HepG2 (cell line): ENCODE measurements at regions not wholly inside any gene's neighbourhood (a gene's known extent, or its start where the extent isn't known, plus 50 kb on each side); places are given as distances from the start of the nearest gene placed in this dataset.

Experiments
- CHD2 ChIP-seq: IDR thresholded peaks from 2 replicates; pipeline ENCODE4 v1.6.1; 2011; ENCODE audit warnings: low read depth, low read length, improper control_type of control experiment
- DR1 ChIP-seq: sonication (generic); formaldehyde crosslinking; IDR thresholded peaks from 2 replicates; pipeline ENCODE4 v1.8.0; 2021; ENCODE audit warnings: mild to moderate bottlenecking, missing genetic modification reagents, inconsistent platforms
- KDM5B ChIP-seq: sonication (generic); formaldehyde crosslinking; IDR thresholded peaks from 2 replicates; pipeline ENCODE4 v1.4.0; 2020; ENCODE audit warnings: missing genetic modification reagents, mild to moderate bottlenecking, borderline replicate concordance
- KLF12 ChIP-seq: sonication (generic); formaldehyde crosslinking; IDR thresholded peaks from 2 replicates; pipeline ENCODE4 v1.4.0; 2020; ENCODE audit warnings: missing genetic modification reagents, borderline replicate concordance
- KMT2B ChIP-seq: IDR thresholded peaks from 2 replicates; pipeline ENCODE4 v1.6.1; 2016; ENCODE audit warnings: missing genetic modification reagents, missing compliant biosample characterization
- MIER2 ChIP-seq: IDR thresholded peaks from 2 replicates; pipeline ENCODE4 v1.6.1; 2016; ENCODE audit warnings: missing biosample characterization, missing genetic modification reagents
- NCOR1 ChIP-seq: fragments of 200-600 bp; sonication (generic); IDR thresholded peaks from 2 replicates; pipeline ENCODE4 v1.7.0; 2017; ENCODE audit warnings: antibody characterized with exemption, low read length, borderline replicate concordance
- NKX3-1 ChIP-seq: sonication (generic); formaldehyde crosslinking; IDR thresholded peaks from 2 replicates; pipeline ENCODE4 v1.5.0; 2020; ENCODE audit warnings: missing genetic modification reagents
- NRL ChIP-seq: sonication (generic); formaldehyde crosslinking; IDR thresholded peaks from 2 replicates; pipeline ENCODE4 v1.5.0; 2020; ENCODE audit warnings: missing genetic modification reagents, mild to moderate bottlenecking, moderate library complexity, borderline replicate concordance
- PHB2 ChIP-seq: fragments of 450-650 bp; IDR thresholded peaks from 2 replicates; pipeline ENCODE4 v1.6.1; 2018; ENCODE audit not compliant: partially characterized antibody
- PPARG ChIP-seq: conservative IDR thresholded peaks from 2 replicates; pipeline ENCODE4 v1.6.1; 2016; ENCODE audit warnings: missing biosample characterization, missing genetic modification reagents
- ZFAT ChIP-seq: sonication (generic); formaldehyde crosslinking; conservative IDR thresholded peaks from 2 replicates; pipeline ENCODE4 v1.8.1; 2023; ENCODE audit warnings: missing genetic modification reagents, inconsistent platforms
- ZFP36 ChIP-seq: fragments of 150-350 bp; IDR thresholded peaks from 2 replicates; pipeline ENCODE4 v1.6.1; 2018; ENCODE audit warnings: borderline replicate concordance, low read length, low read depth; ENCODE audit not compliant: partially characterized antibody
- ZFP37 ChIP-seq: sonication (generic); formaldehyde crosslinking; IDR thresholded peaks from 2 replicates; pipeline ENCODE4 v1.4.0; 2020; ENCODE audit warnings: missing genetic modification reagents, borderline replicate concordance
- ZNF256 ChIP-seq: sonication (generic); formaldehyde crosslinking; conservative IDR thresholded peaks from 2 replicates; pipeline ENCODE4 v1.4.0; 2020; ENCODE audit warnings: missing genetic modification reagents
- ZNF3 ChIP-seq: IDR thresholded peaks from 2 replicates; pipeline ENCODE4 v1.7.0; 2017; ENCODE audit warnings: inconsistent platforms
- ZNF331 ChIP-seq: sonication (generic); formaldehyde crosslinking; IDR thresholded peaks from 2 replicates; pipeline ENCODE4 v1.4.0; 2020; ENCODE audit warnings: missing genetic modification reagents
- ZNF430 ChIP-seq: sonication (generic); formaldehyde crosslinking; IDR thresholded peaks from 2 replicates; pipeline ENCODE4 v1.9.0; 2021; ENCODE audit warnings: mild to moderate bottlenecking, missing genetic modification reagents
- TF ChIP-seq, protein P1 (sequence below): sonication (generic); formaldehyde crosslinking; conservative IDR thresholded peaks from 2 replicates; pipeline ENCODE4 v1.8.1; 2023; ENCODE audit warnings: missing genetic modification reagents
- TF ChIP-seq, protein P2 (sequence below), 2 experiments: sonication (generic) in 1 of 2; formaldehyde crosslinking in 1 of 2; IDR thresholded peaks; 2 replicates each; pipeline versions ENCODE4 v1.6.1 to v1.9.0; 2014 to 2022; ENCODE audit warnings: antibody characterized with exemption in 1 of 2, borderline replicate concordance in 1 of 2, inconsistent platforms in 1 of 2, low read depth in 1 of 2, missing genetic modification reagents in 1 of 2
- TF ChIP-seq, protein P3 (sequence below): sonication (generic); formaldehyde crosslinking; IDR thresholded peaks from 2 replicates; pipeline ENCODE4 v1.8.0; 2022; ENCODE audit warnings: missing genetic modification reagents, mild to moderate bottlenecking, borderline replicate concordance
- TF ChIP-seq, protein P4 (sequence below): sonication (generic); formaldehyde crosslinking; IDR thresholded peaks from 2 replicates; pipeline ENCODE4 v1.4.0; 2020; ENCODE audit warnings: mild to moderate bottlenecking, missing genetic modification reagents

GRCh38 chr1:37410815-37411214 lies 63.6 kb upstream of the ZC3H12A start (continued):
- TF ChIP-seq, protein P1, sequence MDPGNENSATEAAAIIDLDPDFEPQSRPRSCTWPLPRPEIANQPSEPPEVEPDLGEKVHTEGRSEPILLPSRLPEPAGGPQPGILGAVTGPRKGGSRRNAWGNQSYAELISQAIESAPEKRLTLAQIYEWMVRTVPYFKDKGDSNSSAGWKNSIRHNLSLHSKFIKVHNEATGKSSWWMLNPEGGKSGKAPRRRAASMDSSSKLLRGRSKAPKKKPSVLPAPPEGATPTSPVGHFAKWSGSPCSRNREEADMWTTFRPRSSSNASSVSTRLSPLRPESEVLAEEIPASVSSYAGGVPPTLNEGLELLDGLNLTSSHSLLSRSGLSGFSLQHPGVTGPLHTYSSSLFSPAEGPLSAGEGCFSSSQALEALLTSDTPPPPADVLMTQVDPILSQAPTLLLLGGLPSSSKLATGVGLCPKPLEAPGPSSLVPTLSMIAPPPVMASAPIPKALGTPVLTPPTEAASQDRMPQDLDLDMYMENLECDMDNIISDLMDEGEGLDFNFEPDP: no peak
- TF ChIP-seq, protein P2, sequence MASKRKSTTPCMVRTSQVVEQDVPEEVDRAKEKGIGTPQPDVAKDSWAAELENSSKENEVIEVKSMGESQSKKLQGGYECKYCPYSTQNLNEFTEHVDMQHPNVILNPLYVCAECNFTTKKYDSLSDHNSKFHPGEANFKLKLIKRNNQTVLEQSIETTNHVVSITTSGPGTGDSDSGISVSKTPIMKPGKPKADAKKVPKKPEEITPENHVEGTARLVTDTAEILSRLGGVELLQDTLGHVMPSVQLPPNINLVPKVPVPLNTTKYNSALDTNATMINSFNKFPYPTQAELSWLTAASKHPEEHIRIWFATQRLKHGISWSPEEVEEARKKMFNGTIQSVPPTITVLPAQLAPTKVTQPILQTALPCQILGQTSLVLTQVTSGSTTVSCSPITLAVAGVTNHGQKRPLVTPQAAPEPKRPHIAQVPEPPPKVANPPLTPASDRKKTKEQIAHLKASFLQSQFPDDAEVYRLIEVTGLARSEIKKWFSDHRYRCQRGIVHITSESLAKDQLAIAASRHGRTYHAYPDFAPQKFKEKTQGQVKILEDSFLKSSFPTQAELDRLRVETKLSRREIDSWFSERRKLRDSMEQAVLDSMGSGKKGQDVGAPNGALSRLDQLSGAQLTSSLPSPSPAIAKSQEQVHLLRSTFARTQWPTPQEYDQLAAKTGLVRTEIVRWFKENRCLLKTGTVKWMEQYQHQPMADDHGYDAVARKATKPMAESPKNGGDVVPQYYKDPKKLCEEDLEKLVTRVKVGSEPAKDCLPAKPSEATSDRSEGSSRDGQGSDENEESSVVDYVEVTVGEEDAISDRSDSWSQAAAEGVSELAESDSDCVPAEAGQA (IDR thresholded peaks at IDR 0.05; ENCODE audit: low read depth): no peak
- TF ChIP-seq, protein P2 (CRISPR knock-in tag; IDR thresholded peaks at IDR 0.05; ENCODE audit: borderline replicate concordance): no peak
- TF ChIP-seq CHD2 (no peak), NKX3-1 (no peak), DR1 (CRISPR knock-in tag) (no peak), MIER2 (CRISPR knock-in tag) (peak; percentile 95), ZFAT (CRISPR knock-in tag) (no peak), ZNF331 (0 out of 2 replicates have a peak, but pooled peaks have one; percentile 34), ZNF3 (CRISPR knock-in tag) (no peak), KDM5B (CRISPR knock-in tag) (no peak), ZFP37 (CRISPR knock-in tag) (no peak), ZFP36 (no peak), PPARG (CRISPR knock-in tag) (no peak), ZNF430 (CRISPR knock-in tag) (no peak), NCOR1 (no peak), ZNF256 (no peak), KLF12 (CRISPR knock-in tag) (no peak), KMT2B (CRISPR knock-in tag) (no peak), NRL (no peak), PHB2 (no peak)
- TF ChIP-seq, protein P3, sequence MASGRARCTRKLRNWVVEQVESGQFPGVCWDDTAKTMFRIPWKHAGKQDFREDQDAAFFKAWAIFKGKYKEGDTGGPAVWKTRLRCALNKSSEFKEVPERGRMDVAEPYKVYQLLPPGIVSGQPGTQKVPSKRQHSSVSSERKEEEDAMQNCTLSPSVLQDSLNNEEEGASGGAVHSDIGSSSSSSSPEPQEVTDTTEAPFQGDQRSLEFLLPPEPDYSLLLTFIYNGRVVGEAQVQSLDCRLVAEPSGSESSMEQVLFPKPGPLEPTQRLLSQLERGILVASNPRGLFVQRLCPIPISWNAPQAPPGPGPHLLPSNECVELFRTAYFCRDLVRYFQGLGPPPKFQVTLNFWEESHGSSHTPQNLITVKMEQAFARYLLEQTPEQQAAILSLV (CRISPR knock-in tag): no peak
- TF ChIP-seq, protein P4, sequence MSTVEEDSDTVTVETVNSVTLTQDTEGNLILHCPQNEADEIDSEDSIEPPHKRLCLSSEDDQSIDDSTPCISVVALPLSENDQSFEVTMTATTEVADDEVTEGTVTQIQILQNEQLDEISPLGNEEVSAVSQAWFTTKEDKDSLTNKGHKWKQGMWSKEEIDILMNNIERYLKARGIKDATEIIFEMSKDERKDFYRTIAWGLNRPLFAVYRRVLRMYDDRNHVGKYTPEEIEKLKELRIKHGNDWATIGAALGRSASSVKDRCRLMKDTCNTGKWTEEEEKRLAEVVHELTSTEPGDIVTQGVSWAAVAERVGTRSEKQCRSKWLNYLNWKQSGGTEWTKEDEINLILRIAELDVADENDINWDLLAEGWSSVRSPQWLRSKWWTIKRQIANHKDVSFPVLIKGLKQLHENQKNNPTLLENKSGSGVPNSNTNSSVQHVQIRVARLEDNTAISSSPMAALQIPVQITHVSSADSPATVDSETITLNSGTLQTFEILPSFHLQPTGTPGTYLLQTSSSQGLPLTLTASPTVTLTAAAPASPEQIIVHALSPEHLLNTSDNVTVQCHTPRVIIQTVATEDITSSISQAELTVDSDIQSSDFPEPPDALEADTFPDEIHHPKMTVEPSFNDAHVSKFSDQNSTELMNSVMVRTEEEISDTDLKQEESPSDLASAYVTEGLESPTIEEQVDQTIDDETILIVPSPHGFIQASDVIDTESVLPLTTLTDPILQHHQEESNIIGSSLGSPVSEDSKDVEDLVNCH (CRISPR knock-in tag): no peak
